PC-3 (cell line): ENCODE measurements at regions not wholly inside any gene's neighbourhood (a gene's known extent, or its start where the extent isn't known, plus 50 kb on each side); places are given as distances from the start of the nearest gene placed in this dataset.

Experiments used
- ATAC-seq: fragments of 200-7000 bp; cut with Tn5 transposase; 2 replicates; pipeline ENCODE4 v1.9.1; 2020; ENCODE audit warnings: mild to moderate bottlenecking, moderate library complexity
- BruUV-seq: library from RNA; stranded (reverse); fragments of 400-500 nt; replicated peaks from 2 replicates; lab custom pipeline; 2021; lab: Mats Ljungman, UMichigan
- CTCF ChIA-PET: fragments of 300-600 bp; sonication (Branson Sonifier 250); formaldehyde crosslinking; loops from one replicate; lab custom pipeline; 2022; ENCODE audit warnings: antibody characterized with exemption; lab: Charles Lee
- POLR2A ChIA-PET: fragments of 300-600 bp; sonication (Branson Sonifier 250); formaldehyde crosslinking; loops from one replicate; lab custom pipeline; 2022; ENCODE audit warnings: antibody characterized with exemption; ENCODE audit not compliant: unreplicated experiment; lab: Charles Lee
- DNase-seq: peaks from one replicate; pipeline ENCODE4 v3.0.0-alpha.2; 2015
- H2AFZ ChIP-seq: fragments of 300-600 bp; sonication (generic); 2 replicates; pipeline ENCODE4 v1.6.0; 2016; ENCODE audit warnings: antibody characterized with exemption, low read length
- H3F3A ChIP-seq: fragments of 300-600 bp; sonication (generic); one replicate; pipeline ENCODE4 v1.6.0; 2017; ENCODE audit warnings: antibody characterized with exemption, low read length, control low read depth, mild to moderate bottlenecking; ENCODE audit not compliant: unreplicated experiment
- H3K27ac ChIP-seq: fragments of 300-600 bp; sonication (generic); 2 replicates; pipeline ENCODE4 v1.5.1; 2016; ENCODE audit warnings: mild to moderate bottlenecking, low read length
- H3K27me3 ChIP-seq: fragments of 300-600 bp; sonication (generic); 2 replicates; pipeline ENCODE4 v1.6.1; 2016; ENCODE audit warnings: low read length, mixed read lengths
- H3K36me3 ChIP-seq: fragments of 300-600 bp; sonication (generic); 2 replicates; pipeline ENCODE4 v1.6.1; 2016; ENCODE audit warnings: low read depth, mixed run types, low read length, mixed read lengths
- H3K4me1 ChIP-seq: fragments of 300-600 bp; sonication (generic); 2 replicates; pipeline ENCODE4 v1.5.1; 2016; ENCODE audit warnings: low read length; ENCODE audit not compliant: insufficient read depth
- H3K4me2 ChIP-seq: fragments of 300-600 bp; sonication (generic); 2 replicates; pipeline ENCODE4 v1.6.0; 2016; ENCODE audit warnings: low read length
- H3K4me3 ChIP-seq: fragments of 300-600 bp; sonication (generic); 2 replicates; pipeline ENCODE4 v1.5.1; 2016; ENCODE audit warnings: mild to moderate bottlenecking, low read length, mixed read lengths
- H3K79me2 ChIP-seq: fragments of 300-600 bp; sonication (generic); 2 replicates; pipeline ENCODE4 v1.6.1; 2017; ENCODE audit warnings: low read length, mixed read lengths
- H3K9ac ChIP-seq: fragments of 300-600 bp; sonication (generic); 2 replicates; pipeline ENCODE4 v1.6.0; 2016; ENCODE audit warnings: mild to moderate bottlenecking, low read length
- H3K9me2 ChIP-seq: fragments of 300-600 bp; sonication (generic); replicated peaks from 2 replicates; pipeline ENCODE4 v1.6.1; 2016; ENCODE audit warnings: mixed run types, low read length, mixed read lengths
- H3K9me3 ChIP-seq: fragments of 300-600 bp; sonication (generic); 2 replicates; pipeline ENCODE4 v1.6.1; 2016; ENCODE audit warnings: low read length, mixed read lengths
- H4K20me1 ChIP-seq: fragments of 300-600 bp; sonication (generic); 2 replicates; pipeline ENCODE4 v1.6.1; 2016; ENCODE audit warnings: low read length, mixed read lengths
- EZH2 ChIP-seq: fragments of 300-600 bp; sonication (generic); IDR thresholded peaks from one replicate; pipeline ENCODE4 v1.6.1; 2017; ENCODE audit warnings: antibody characterized with exemption, mild to moderate bottlenecking, low read length; ENCODE audit not compliant: unreplicated experiment
- EZH2phosphoT487 ChIP-seq: fragments of 300-600 bp; sonication (generic); IDR thresholded peaks from 2 replicates; pipeline ENCODE4 v1.6.1; 2018; ENCODE audit warnings: mild to moderate bottlenecking, antibody characterized with exemption, low read length, borderline replicate concordance
- intact Hi-C: fragments of 100-400 bp; cut with micrococcal nuclease; formaldehyde crosslinking; loops from 2 replicates; pipeline ENCODE4 v1.9.0; 2023
- TF ChIP-seq, protein P1 (sequence below): fragments of 300-600 bp; sonication (generic); conservative IDR thresholded peaks from 2 replicates; pipeline ENCODE4 v1.5.1; 2017; ENCODE audit warnings: antibody characterized with exemption, low read depth, mild to moderate bottlenecking, low read length

DNA sequence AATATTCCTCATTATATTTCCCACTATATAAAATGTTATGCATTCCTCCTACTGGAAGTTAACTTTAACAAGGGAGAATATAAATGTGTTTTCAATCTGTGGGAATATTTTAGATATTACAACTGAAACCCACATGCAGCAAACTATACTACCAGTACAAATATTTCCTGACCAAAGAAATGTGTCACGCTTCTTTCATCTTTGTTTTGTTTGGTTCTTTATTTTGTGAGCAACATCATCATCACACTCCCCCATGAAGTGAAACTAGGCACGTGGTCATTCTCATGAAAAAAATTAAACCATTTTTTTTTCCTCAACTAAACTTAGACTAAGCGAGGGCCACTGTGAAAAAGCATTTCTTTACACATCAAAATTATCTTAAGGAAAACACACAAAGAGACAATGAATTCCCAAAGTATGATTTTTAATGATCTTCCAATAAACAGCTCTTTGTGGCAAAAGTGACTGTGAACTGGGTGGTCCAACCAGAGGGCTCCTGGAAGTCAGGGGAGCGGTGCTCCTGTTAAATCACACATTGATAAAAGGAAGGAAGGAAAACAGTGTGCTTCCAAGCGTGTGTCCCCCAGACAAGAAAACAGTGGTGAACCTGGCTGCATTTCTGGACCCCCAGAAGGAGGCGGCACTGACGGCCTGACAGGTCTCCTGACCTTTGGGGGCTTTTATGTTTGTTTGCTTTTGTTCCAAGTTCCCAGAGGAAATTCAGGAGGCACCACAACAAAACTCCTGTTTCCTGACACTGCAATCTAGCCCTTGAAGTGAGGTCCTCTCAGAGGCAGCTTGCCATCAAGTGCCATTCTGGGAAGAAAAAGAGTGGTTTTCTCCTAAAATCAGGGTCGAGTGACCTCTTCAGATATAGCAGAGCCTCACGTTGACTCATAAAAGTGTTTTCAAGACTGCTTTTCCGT lies 166.8 kb upstream of the FOXQ1 start:
- ChIA-PET CTCF (no interaction called here), POLR2A (no interaction called here)
- Histone ChIP-seq H3K27me3 (peaks cover 51% of the 10 kb centered on the region), H3K79me2 (no peaks in the 10 kb centered on the region), H3K4me1 (no peaks in the 10 kb centered on the region), H3F3A (no peaks in the 10 kb centered on the region), H4K20me1 (no peaks in the 10 kb centered on the region), H3K36me3 (no peaks in the 10 kb centered on the region), H3K27ac (no peak overlapping the region), H3K9me3 (no peaks in the 10 kb centered on the region), H3K9me2 (no peaks in the 10 kb centered on the region), H3K4me3 (no peak overlapping the region), H3K9ac (no peak overlapping the region), H2AFZ (no peak overlapping the region), H3K4me2 (no peak overlapping the region)
- intact Hi-C loops = no loop called here
- DNase-seq (no peak), ATAC-seq (no peak)
- TF ChIP-seq EZH2phosphoT487 (no peak), EZH2 (no peak)
- TF ChIP-seq, protein P1, sequence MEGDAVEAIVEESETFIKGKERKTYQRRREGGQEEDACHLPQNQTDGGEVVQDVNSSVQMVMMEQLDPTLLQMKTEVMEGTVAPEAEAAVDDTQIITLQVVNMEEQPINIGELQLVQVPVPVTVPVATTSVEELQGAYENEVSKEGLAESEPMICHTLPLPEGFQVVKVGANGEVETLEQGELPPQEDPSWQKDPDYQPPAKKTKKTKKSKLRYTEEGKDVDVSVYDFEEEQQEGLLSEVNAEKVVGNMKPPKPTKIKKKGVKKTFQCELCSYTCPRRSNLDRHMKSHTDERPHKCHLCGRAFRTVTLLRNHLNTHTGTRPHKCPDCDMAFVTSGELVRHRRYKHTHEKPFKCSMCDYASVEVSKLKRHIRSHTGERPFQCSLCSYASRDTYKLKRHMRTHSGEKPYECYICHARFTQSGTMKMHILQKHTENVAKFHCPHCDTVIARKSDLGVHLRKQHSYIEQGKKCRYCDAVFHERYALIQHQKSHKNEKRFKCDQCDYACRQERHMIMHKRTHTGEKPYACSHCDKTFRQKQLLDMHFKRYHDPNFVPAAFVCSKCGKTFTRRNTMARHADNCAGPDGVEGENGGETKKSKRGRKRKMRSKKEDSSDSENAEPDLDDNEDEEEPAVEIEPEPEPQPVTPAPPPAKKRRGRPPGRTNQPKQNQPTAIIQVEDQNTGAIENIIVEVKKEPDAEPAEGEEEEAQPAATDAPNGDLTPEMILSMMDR = no peak
- no TSS peak for BruUV-seq

DNA sequence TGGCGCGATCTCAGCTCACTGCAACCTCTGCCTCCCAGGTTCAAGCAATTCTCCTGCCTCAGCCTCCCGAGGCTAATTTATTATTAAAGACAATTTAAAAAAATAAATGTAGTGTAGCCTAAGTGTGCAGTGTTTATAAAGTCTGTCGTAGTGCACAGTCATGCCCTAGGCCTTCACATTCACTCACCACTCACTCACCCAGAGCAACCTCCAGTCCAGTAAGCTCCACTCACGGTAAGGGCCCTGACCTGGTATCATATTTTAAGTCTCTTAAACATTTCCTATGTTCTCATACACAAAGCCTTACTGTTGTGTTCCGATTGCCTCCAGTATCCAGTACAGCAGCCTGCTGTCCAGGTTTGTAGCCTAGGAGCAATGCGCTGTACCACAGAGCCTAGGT lies 168.2 kb upstream of the FOXQ1 start:
- Histone ChIP-seq H3K4me2 (no peak overlapping the region), H3F3A (no peaks in the 10 kb centered on the region), H3K27me3 (peaks cover 37% of the 10 kb centered on the region), H3K4me3 (no peak overlapping the region), H3K9me2 (no peaks in the 10 kb centered on the region), H3K4me1 (no peaks in the 10 kb centered on the region), H3K79me2 (no peaks in the 10 kb centered on the region), H3K9me3 (no peaks in the 10 kb centered on the region), H3K27ac (no peak overlapping the region), H2AFZ (no peak overlapping the region), H3K9ac (no peak overlapping the region), H4K20me1 (no peaks in the 10 kb centered on the region), H3K36me3 (no peaks in the 10 kb centered on the region)
- ChIA-PET POLR2A (no interaction called here), CTCF (no interaction called here)
- intact Hi-C loops = no loop called here
- TF ChIP-seq EZH2 (no peak), EZH2phosphoT487 (no peak)
- TF ChIP-seq, protein P1 = no peak
- no TSS peak for BruUV-seq
- ATAC-seq (no peak), DNase-seq (no peak)
